HepG2 (cell line): ENCODE measurements at regions not wholly inside any gene's neighbourhood (a gene's known extent, or its start where the extent isn't known, plus 50 kb on each side); places are given as distances from the start of the nearest gene placed in this dataset.

Experiments
- NCOA2 ChIP-seq: sonication (generic); formaldehyde crosslinking; IDR thresholded peaks from 2 replicates; pipeline ENCODE4 v1.8.0; 2022; ENCODE audit warnings: inconsistent platforms
- PHB2 ChIP-seq: fragments of 450-650 bp; IDR thresholded peaks from 2 replicates; pipeline ENCODE4 v1.6.1; 2018; ENCODE audit not compliant: partially characterized antibody
- POLR2G ChIP-seq: fragments of 200-400 bp; formaldehyde crosslinking; IDR thresholded peaks from 2 replicates; pipeline ENCODE4 v1.6.1; 2018; ENCODE audit warnings: mild to moderate bottlenecking, low read depth, low read length, moderate library complexity
- ZFY ChIP-seq: sonication (generic); formaldehyde crosslinking; IDR thresholded peaks from 2 replicates; pipeline ENCODE4 v1.4.0; 2020; ENCODE audit warnings: missing genetic modification reagents
- ZNF143 ChIP-seq: sonication (generic); formaldehyde crosslinking; IDR thresholded peaks from 2 replicates; pipeline ENCODE4 v1.4.0; 2020; ENCODE audit warnings: missing genetic modification reagents
- TF ChIP-seq, protein P1 (sequence below): sonication (generic); formaldehyde crosslinking; IDR thresholded peaks from 2 replicates; pipeline ENCODE4 v1.4.0; 2020; ENCODE audit warnings: missing genetic modification reagents
- TF ChIP-seq, protein P2 (sequence below): IDR thresholded peaks from 2 replicates; pipeline ENCODE4 v1.6.1; 2016; ENCODE audit warnings: low read depth
- TF ChIP-seq, protein P3 (sequence below): sonication (generic); formaldehyde crosslinking; IDR thresholded peaks from 2 replicates; pipeline ENCODE4 v1.8.0; 2022; ENCODE audit warnings: missing genetic modification reagents, mild to moderate bottlenecking, borderline replicate concordance
- TF ChIP-seq, protein P4 (sequence below): sonication (generic); formaldehyde crosslinking; IDR thresholded peaks from 2 replicates; pipeline ENCODE4 v1.5.1; 2020; ENCODE audit warnings: missing genetic modification reagents, mild to moderate bottlenecking, borderline replicate concordance
- TF ChIP-seq, protein P5 (sequence below): sonication (generic); formaldehyde crosslinking; conservative IDR thresholded peaks from 2 replicates; pipeline ENCODE4 v1.4.0; 2020; ENCODE audit warnings: missing genetic modification reagents
- TF ChIP-seq, protein P6 (sequence below), 2 experiments: sonication (generic) in 1 of 2; formaldehyde crosslinking in 1 of 2; IDR thresholded peaks; 2 replicates each; pipeline versions ENCODE4 v1.6.1 to v1.9.0; 2014 to 2022; ENCODE audit warnings: antibody characterized with exemption in 1 of 2, borderline replicate concordance in 1 of 2, inconsistent platforms in 1 of 2, low read depth in 1 of 2, missing genetic modification reagents in 1 of 2
- TF ChIP-seq, protein P7 (sequence below): sonication (generic); formaldehyde crosslinking; IDR thresholded peaks from 2 replicates; pipeline ENCODE4 v1.5.0; 2020; ENCODE audit warnings: missing genetic modification reagents
- TF ChIP-seq, protein P8 (sequence below): sonication (generic); formaldehyde crosslinking; IDR thresholded peaks from 2 replicates; pipeline ENCODE4 v1.4.0; 2020; ENCODE audit warnings: mild to moderate bottlenecking, missing genetic modification reagents

DNA sequence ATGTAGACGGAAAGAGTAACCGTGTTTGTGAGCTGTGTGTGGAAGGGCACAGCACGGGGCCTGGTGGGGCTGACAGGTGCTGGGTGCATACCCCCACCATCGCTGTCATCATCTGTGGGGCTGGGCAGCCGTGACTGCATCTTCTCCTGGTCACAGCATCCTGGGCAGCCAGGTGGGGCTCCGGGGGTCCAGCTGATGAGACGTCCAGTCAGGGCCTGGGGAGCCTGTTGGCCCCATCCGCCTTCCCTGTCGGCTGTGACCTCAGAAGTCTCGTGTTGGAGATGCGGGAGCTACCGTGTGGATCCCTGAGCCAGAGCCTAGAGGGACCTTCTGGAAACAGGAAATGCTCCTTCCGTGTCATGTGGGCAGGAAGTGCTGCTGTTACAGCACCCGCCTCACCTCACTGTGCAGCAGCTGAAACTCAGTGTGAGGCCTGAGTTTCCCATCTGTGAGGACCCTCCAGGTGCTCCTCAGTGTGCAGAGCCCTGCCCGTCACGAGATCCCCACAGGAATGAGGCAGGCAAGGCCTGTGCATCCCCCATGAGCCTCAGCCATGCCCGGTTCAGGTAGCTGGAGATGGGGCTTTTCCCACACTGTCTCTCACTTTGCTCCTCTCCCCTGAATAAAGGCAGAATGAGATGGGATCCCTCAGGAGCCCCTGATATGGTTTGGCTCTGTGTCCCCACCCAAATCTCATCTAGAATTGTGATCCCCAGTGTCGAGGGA, 108.7 kb downstream of the ERMARD start:
- TF ChIP-seq, protein P1, sequence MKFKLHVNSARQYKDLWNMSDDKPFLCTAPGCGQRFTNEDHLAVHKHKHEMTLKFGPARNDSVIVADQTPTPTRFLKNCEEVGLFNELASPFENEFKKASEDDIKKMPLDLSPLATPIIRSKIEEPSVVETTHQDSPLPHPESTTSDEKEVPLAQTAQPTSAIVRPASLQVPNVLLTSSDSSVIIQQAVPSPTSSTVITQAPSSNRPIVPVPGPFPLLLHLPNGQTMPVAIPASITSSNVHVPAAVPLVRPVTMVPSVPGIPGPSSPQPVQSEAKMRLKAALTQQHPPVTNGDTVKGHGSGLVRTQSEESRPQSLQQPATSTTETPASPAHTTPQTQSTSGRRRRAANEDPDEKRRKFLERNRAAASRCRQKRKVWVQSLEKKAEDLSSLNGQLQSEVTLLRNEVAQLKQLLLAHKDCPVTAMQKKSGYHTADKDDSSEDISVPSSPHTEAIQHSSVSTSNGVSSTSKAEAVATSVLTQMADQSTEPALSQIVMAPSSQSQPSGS (CRISPR knock-in tag), result no peak
- TF ChIP-seq, protein P2, sequence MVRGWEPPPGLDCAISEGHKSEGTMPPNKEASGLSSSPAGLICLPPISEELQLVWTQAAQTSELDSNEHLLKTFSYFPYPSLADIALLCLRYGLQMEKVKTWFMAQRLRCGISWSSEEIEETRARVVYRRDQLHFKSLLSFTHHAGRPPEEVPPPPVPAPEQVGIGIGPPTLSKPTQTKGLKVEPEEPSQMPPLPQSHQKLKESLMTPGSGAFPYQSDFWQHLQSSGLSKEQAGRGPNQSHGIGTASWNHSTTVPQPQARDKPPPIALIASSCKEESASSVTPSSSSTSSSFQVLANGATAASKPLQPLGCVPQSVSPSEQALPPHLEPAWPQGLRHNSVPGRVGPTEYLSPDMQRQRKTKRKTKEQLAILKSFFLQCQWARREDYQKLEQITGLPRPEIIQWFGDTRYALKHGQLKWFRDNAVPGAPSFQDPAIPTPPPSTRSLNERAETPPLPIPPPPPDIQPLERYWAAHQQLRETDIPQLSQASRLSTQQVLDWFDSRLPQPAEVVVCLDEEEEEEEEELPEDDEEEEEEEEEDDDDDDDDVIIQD (CRISPR knock-in tag), result no peak
- TF ChIP-seq POLR2G (no peak), ZNF143 (CRISPR knock-in tag) (no peak), PHB2 (no peak), NCOA2 (no peak), ZFY (no peak)
- TF ChIP-seq, protein P3, sequence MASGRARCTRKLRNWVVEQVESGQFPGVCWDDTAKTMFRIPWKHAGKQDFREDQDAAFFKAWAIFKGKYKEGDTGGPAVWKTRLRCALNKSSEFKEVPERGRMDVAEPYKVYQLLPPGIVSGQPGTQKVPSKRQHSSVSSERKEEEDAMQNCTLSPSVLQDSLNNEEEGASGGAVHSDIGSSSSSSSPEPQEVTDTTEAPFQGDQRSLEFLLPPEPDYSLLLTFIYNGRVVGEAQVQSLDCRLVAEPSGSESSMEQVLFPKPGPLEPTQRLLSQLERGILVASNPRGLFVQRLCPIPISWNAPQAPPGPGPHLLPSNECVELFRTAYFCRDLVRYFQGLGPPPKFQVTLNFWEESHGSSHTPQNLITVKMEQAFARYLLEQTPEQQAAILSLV, result no peak
- TF ChIP-seq, protein P4, sequence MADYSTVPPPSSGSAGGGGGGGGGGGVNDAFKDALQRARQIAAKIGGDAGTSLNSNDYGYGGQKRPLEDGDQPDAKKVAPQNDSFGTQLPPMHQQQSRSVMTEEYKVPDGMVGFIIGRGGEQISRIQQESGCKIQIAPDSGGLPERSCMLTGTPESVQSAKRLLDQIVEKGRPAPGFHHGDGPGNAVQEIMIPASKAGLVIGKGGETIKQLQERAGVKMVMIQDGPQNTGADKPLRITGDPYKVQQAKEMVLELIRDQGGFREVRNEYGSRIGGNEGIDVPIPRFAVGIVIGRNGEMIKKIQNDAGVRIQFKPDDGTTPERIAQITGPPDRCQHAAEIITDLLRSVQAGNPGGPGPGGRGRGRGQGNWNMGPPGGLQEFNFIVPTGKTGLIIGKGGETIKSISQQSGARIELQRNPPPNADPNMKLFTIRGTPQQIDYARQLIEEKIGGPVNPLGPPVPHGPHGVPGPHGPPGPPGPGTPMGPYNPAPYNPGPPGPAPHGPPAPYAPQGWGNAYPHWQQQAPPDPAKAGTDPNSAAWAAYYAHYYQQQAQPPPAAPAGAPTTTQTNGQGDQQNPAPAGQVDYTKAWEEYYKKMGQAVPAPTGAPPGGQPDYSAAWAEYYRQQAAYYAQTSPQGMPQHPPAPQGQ (CRISPR knock-in tag), result no peak
- TF ChIP-seq, protein P5, sequence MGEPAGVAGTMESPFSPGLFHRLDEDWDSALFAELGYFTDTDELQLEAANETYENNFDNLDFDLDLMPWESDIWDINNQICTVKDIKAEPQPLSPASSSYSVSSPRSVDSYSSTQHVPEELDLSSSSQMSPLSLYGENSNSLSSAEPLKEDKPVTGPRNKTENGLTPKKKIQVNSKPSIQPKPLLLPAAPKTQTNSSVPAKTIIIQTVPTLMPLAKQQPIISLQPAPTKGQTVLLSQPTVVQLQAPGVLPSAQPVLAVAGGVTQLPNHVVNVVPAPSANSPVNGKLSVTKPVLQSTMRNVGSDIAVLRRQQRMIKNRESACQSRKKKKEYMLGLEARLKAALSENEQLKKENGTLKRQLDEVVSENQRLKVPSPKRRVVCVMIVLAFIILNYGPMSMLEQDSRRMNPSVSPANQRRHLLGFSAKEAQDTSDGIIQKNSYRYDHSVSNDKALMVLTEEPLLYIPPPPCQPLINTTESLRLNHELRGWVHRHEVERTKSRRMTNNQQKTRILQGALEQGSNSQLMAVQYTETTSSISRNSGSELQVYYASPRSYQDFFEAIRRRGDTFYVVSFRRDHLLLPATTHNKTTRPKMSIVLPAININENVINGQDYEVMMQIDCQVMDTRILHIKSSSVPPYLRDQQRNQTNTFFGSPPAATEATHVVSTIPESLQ (CRISPR knock-in tag), result no peak
- TF ChIP-seq, protein P6, sequence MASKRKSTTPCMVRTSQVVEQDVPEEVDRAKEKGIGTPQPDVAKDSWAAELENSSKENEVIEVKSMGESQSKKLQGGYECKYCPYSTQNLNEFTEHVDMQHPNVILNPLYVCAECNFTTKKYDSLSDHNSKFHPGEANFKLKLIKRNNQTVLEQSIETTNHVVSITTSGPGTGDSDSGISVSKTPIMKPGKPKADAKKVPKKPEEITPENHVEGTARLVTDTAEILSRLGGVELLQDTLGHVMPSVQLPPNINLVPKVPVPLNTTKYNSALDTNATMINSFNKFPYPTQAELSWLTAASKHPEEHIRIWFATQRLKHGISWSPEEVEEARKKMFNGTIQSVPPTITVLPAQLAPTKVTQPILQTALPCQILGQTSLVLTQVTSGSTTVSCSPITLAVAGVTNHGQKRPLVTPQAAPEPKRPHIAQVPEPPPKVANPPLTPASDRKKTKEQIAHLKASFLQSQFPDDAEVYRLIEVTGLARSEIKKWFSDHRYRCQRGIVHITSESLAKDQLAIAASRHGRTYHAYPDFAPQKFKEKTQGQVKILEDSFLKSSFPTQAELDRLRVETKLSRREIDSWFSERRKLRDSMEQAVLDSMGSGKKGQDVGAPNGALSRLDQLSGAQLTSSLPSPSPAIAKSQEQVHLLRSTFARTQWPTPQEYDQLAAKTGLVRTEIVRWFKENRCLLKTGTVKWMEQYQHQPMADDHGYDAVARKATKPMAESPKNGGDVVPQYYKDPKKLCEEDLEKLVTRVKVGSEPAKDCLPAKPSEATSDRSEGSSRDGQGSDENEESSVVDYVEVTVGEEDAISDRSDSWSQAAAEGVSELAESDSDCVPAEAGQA (IDR thresholded peaks at IDR 0.05; ENCODE audit: low read depth), result no peak
- TF ChIP-seq, protein P6 (CRISPR knock-in tag; IDR thresholded peaks at IDR 0.05; ENCODE audit: borderline replicate concordance), result no peak
- TF ChIP-seq, protein P7, sequence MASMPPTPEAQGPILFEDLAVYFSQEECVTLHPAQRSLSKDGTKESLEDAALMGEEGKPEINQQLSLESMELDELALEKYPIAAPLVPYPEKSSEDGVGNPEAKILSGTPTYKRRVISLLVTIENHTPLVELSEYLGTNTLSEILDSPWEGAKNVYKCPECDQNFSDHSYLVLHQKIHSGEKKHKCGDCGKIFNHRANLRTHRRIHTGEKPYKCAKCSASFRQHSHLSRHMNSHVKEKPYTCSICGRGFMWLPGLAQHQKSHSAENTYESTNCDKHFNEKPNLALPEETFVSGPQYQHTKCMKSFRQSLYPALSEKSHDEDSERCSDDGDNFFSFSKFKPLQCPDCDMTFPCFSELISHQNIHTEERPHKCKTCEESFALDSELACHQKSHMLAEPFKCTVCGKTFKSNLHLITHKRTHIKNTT (CRISPR knock-in tag), result no peak
- TF ChIP-seq, protein P8, sequence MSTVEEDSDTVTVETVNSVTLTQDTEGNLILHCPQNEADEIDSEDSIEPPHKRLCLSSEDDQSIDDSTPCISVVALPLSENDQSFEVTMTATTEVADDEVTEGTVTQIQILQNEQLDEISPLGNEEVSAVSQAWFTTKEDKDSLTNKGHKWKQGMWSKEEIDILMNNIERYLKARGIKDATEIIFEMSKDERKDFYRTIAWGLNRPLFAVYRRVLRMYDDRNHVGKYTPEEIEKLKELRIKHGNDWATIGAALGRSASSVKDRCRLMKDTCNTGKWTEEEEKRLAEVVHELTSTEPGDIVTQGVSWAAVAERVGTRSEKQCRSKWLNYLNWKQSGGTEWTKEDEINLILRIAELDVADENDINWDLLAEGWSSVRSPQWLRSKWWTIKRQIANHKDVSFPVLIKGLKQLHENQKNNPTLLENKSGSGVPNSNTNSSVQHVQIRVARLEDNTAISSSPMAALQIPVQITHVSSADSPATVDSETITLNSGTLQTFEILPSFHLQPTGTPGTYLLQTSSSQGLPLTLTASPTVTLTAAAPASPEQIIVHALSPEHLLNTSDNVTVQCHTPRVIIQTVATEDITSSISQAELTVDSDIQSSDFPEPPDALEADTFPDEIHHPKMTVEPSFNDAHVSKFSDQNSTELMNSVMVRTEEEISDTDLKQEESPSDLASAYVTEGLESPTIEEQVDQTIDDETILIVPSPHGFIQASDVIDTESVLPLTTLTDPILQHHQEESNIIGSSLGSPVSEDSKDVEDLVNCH, result no peak
